ENCODE measurements at regions not wholly inside any gene's neighbourhood (a gene's known extent, or its start where the extent isn't known, plus 50 kb on each side); places are given as distances from the start of the nearest gene placed in this dataset.
"Not testable (repeated sequence)": the region's sequence is repeated elsewhere in the genome, so short reads cannot be mapped to it uniquely, and the experiment has no call there.

DNA sequence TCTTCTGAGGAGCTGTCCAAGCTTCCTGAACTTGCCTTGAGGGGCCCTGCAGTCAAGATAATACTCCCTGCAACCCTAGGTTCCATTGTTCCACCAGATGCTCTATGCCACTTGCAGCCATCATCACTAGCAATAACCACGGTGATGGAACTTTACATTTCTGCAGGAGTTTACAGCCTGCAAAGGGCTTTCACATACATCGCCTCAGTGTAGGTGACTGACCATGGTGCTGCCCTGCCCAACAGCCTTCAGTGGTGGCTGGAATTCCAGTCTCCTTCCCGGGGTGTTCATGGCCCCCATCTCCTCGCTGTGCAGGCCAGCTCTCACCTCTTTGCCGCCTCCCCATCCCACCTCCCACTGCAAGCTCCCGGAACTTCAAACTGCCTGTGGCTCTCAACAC lies 225.5 kb upstream of the ECI2 start:
- no peak overlapping the region for H2BK15ac ChIP-seq (ENCODE audit: low read length)
- WGBS, 2 donors (ENCODE audit: extremely low coverage in 2 of 2, insufficient read length in 2 of 2, insufficient replicate concordance in 1 of 2), result no CpG with 5 or more reads among the region's 6 CpGs
- no peak overlapping the region for H3K14ac ChIP-seq (ENCODE audit: low read length)
- H3K4me1 ChIP-seq (ENCODE audit: control insufficient read depth in 2 of 2, insufficient read depth in 1 of 2, low read depth in 1 of 2, low read length in 2 of 2), result peaks cover 5 to 7% of the 10 kb centered on the region in 2 donors
- H3K36me3 ChIP-seq (replicated peaks in 1 of 2; ENCODE audit: control insufficient read depth in 2 of 2, insufficient read depth in 2 of 2, low read length in 2 of 2), result no peaks in the 10 kb centered on the region
- no peaks in the 10 kb centered on the region for H3K9me3 ChIP-seq (replicated peaks in 1 of 2; ENCODE audit: control insufficient read depth in 2 of 2, insufficient read depth in 1 of 2, low read depth in 1 of 2, low read length in 2 of 2)
- no peak overlapping the region for H3K9ac ChIP-seq (ENCODE audit: low read depth, low read length, poor library complexity)
- H2AK5ac ChIP-seq (ENCODE audit: low read depth, low read length), result no peak overlapping the region
- no peak for DNase-seq (ENCODE audit: low spot score)
- no peaks in the 10 kb centered on the region for H3K79me1 ChIP-seq (ENCODE audit: low read depth, low read length)
- no peak overlapping the region for H2BK5ac ChIP-seq (ENCODE audit: low read length)
- no peak overlapping the region for H2BK12ac ChIP-seq (ENCODE audit: low read length)
- no peak overlapping the region for H3K4me3 ChIP-seq (ENCODE audit: low read length in 2 of 2)
- no peak overlapping the region for H3K27ac ChIP-seq (replicated peaks; ENCODE audit: low read length)
- H3K4ac ChIP-seq (ENCODE audit: low read length), result no peak overlapping the region
- no peak overlapping the region for H4K8ac ChIP-seq (ENCODE audit: low read depth, low read length)
- no peak overlapping the region for H3K23ac ChIP-seq (ENCODE audit: low read depth, low read length, poor library complexity)
- H3K18ac ChIP-seq (ENCODE audit: low read length), result no peak overlapping the region
- H4K91ac ChIP-seq (ENCODE audit: low read depth, low read length, poor library complexity), result no peak overlapping the region
- H3K27me3 ChIP-seq (ENCODE audit: control insufficient read depth in 3 of 3, insufficient read depth in 3 of 3, low read depth in 1 of 3, low read length in 3 of 3), result no peaks in the 10 kb centered on the region
- no peak overlapping the region for H2AFZ ChIP-seq (ENCODE audit: low read length)
- H3K4me2 ChIP-seq (ENCODE audit: insufficient read depth, low read length, poor library complexity, severe bottlenecking), result no peak overlapping the region
- no peak overlapping the region for H2BK120ac ChIP-seq (ENCODE audit: low read depth, low read length)

DNA sequence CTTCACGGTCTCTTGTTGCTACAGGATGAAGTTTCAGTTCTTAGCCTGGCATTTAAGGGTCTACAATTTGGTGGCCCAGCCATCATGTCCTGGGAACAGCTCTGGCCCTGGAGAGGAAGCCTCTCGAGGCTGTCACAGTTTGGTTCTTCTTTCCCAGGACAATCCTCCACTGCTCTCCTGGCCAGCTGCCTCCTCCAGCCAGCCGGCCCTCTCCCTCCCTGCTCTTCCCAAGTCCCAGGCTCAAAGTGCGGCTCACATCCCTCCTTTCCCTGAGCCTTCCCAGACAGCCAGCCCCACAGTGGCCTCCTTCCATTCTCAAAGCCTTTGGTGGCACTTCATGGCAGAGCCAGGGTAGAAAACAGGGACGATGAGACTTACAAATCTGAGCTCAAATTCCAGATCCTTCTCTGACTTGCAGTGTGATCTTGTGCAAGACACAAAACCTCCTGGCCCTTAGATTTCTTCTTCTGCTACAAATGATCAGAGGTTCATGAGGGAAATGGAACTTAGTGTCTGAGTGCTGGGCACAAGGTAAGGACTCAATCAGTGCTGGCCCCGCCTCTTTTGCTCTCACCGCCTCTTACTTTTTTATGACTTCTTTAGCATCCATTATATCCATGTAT lies 223.8 kb upstream of the ECI2 start:
- no peak overlapping the region for H3K18ac ChIP-seq (ENCODE audit: low read length)
- no CpG with 5 or more reads among the region's 7 CpGs for WGBS, 2 donors (ENCODE audit: extremely low coverage in 2 of 2, insufficient read length in 2 of 2, insufficient replicate concordance in 1 of 2)
- no peak overlapping the region for H2BK15ac ChIP-seq (ENCODE audit: low read length)
- no peak overlapping the region for H4K91ac ChIP-seq (ENCODE audit: low read depth, low read length, poor library complexity)
- DNase-seq (ENCODE audit: low spot score), result no peak
- no peak overlapping the region for H3K4me2 ChIP-seq (ENCODE audit: insufficient read depth, low read length, poor library complexity, severe bottlenecking)
- no peak overlapping the region for H2BK5ac ChIP-seq (ENCODE audit: low read length)
- no peak overlapping the region for H2BK120ac ChIP-seq (ENCODE audit: low read depth, low read length)
- H3K9me3 ChIP-seq (replicated peaks in 1 of 2; ENCODE audit: control insufficient read depth in 2 of 2, insufficient read depth in 1 of 2, low read depth in 1 of 2, low read length in 2 of 2), result no peaks in the 10 kb centered on the region
- no peak overlapping the region for H2AK5ac ChIP-seq (ENCODE audit: low read depth, low read length)
- no peak overlapping the region for H3K9ac ChIP-seq (ENCODE audit: low read depth, low read length, poor library complexity)
- no peak overlapping the region for H4K8ac ChIP-seq (ENCODE audit: low read depth, low read length)
- no peaks in the 10 kb centered on the region for H3K36me3 ChIP-seq (replicated peaks in 1 of 2; ENCODE audit: control insufficient read depth in 2 of 2, insufficient read depth in 2 of 2, low read length in 2 of 2)
- no peak overlapping the region for H3K23ac ChIP-seq (ENCODE audit: low read depth, low read length, poor library complexity)
- H2BK12ac ChIP-seq (ENCODE audit: low read length), result no peak overlapping the region
- no peak overlapping the region for H3K4me3 ChIP-seq (ENCODE audit: low read length in 2 of 2)
- peak overlapping the region; percentile 73 for H2AFZ ChIP-seq (ENCODE audit: low read length)
- no peak overlapping the region for H3K27ac ChIP-seq (replicated peaks; ENCODE audit: low read length)
- H3K4ac ChIP-seq (ENCODE audit: low read length), result no peak overlapping the region
- no peaks in the 10 kb centered on the region for H3K79me1 ChIP-seq (ENCODE audit: low read depth, low read length)
- no peak overlapping the region for H3K14ac ChIP-seq (ENCODE audit: low read length)
- H3K27me3 ChIP-seq (ENCODE audit: control insufficient read depth in 3 of 3, insufficient read depth in 3 of 3, low read depth in 1 of 3, low read length in 3 of 3), result no peaks in the 10 kb centered on the region
- H3K4me1 ChIP-seq (ENCODE audit: control insufficient read depth in 2 of 2, insufficient read depth in 1 of 2, low read depth in 1 of 2, low read length in 2 of 2), result peaks cover 5 to 7% of the 10 kb centered on the region in 2 donors

DNA sequence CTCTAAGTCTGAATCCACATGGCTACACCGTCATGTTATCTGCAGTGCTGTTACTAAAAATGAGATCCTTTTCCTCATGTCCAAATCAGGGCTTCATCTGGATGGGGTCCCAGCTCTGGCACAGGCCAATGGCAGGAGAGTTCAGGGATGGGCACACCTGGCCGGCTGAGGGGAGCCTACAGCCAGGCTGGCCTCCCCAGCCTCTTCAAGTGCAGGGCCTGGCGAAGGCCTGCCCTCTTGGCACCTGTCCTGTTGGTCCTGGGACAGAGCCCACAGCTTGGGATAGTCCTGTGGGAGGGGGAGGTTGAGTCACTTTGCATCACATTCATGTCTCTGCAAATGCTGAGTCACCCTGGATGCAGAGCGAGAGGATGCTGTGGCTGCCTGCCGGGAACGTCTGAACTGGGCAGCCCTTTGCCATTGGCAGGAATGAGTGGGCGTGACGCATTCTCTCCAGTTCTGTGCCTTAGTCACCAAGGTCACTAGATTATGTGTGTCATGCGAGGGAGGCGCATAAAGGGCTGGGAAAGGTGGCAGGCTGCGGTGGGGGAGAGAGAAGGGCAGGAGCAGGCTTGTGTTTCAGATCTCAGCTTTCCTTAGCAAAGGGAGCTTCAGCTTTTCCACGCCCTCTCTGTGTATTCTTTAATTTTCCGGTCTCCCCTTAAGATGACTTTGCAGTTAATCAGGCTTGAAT lies 223.2 kb upstream of the ECI2 start:
- no peaks in the 10 kb centered on the region for H3K27me3 ChIP-seq (ENCODE audit: control insufficient read depth in 3 of 3, insufficient read depth in 3 of 3, low read depth in 1 of 3, low read length in 3 of 3)
- no peak overlapping the region for H3K14ac ChIP-seq (ENCODE audit: low read length)
- H2BK120ac ChIP-seq (ENCODE audit: low read depth, low read length), result no peak overlapping the region
- H2AK5ac ChIP-seq (ENCODE audit: low read depth, low read length), result no peak overlapping the region
- H2BK15ac ChIP-seq (ENCODE audit: low read length), result no peak overlapping the region
- no peak overlapping the region for H3K4me3 ChIP-seq (ENCODE audit: low read length in 2 of 2)
- no peaks in the 10 kb centered on the region for H3K79me1 ChIP-seq (ENCODE audit: low read depth, low read length)
- H3K27ac ChIP-seq (replicated peaks; ENCODE audit: low read length), result no peak overlapping the region
- no peak overlapping the region for H4K8ac ChIP-seq (ENCODE audit: low read depth, low read length)
- H3K9ac ChIP-seq (ENCODE audit: low read depth, low read length, poor library complexity), result no peak overlapping the region
- no peaks in the 10 kb centered on the region for H3K9me3 ChIP-seq (replicated peaks in 1 of 2; ENCODE audit: control insufficient read depth in 2 of 2, insufficient read depth in 1 of 2, low read depth in 1 of 2, low read length in 2 of 2)
- H2BK12ac ChIP-seq (ENCODE audit: low read length), result no peak overlapping the region
- WGBS, 2 donors (ENCODE audit: extremely low coverage in 2 of 2, insufficient read length in 2 of 2, insufficient replicate concordance in 1 of 2), result no CpG with 5 or more reads among the region's 13 CpGs
- no peak overlapping the region for H4K91ac ChIP-seq (ENCODE audit: low read depth, low read length, poor library complexity)
- no peak overlapping the region for H3K18ac ChIP-seq (ENCODE audit: low read length)
- H3K36me3 ChIP-seq (replicated peaks in 1 of 2; ENCODE audit: control insufficient read depth in 2 of 2, insufficient read depth in 2 of 2, low read length in 2 of 2), result no peaks in the 10 kb centered on the region
- peak overlapping the region; percentile 73 for H2AFZ ChIP-seq (ENCODE audit: low read length)
- no peak overlapping the region for H2BK5ac ChIP-seq (ENCODE audit: low read length)
- peak; percentile 23 for DNase-seq (ENCODE audit: low spot score)
- no peak overlapping the region for H3K4ac ChIP-seq (ENCODE audit: low read length)
- peaks cover 5 to 7% of the 10 kb centered on the region in 2 donors for H3K4me1 ChIP-seq (ENCODE audit: control insufficient read depth in 2 of 2, insufficient read depth in 1 of 2, low read depth in 1 of 2, low read length in 2 of 2)
- H3K4me2 ChIP-seq (ENCODE audit: insufficient read depth, low read length, poor library complexity, severe bottlenecking), result no peak overlapping the region
- no peak overlapping the region for H3K23ac ChIP-seq (ENCODE audit: low read depth, low read length, poor library complexity)

DNA sequence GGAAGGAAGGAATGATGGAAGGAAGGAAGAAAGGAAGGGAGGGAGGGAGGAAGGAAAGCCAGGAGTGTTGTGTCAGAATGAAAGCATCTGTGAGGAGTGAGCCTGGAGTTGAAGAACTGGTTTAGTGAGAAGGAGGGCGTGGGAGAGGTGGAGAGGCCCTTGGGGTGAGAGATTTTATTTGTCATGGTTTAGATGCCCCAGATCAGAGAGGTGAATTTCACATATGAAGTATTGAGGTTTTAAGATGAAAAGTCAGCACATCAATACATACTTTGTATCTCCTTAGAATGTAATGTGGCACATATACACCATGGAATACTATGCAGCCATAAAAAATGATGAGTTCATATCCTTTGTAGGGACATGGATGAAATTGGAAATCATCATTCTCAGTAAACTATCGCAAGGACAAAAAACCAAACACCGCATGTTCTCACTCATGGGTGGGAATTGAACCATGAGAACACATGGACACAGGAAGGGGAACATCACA lies 222.3 kb upstream of the ECI2 start:
- peak overlapping the region; percentile 81 for H2AK5ac ChIP-seq (ENCODE audit: low read depth, low read length)
- not testable (repeated sequence) for H3K18ac ChIP-seq (ENCODE audit: low read length); H3K9me3 ChIP-seq (replicated peaks in 1 of 2; ENCODE audit: control insufficient read depth in 2 of 2, insufficient read depth in 1 of 2, low read depth in 1 of 2, low read length in 2 of 2); H3K23ac ChIP-seq (ENCODE audit: low read depth, low read length, poor library complexity); H2BK12ac ChIP-seq (ENCODE audit: low read length); DNase-seq (ENCODE audit: low spot score); H2AFZ ChIP-seq (ENCODE audit: low read length); H3K4me2 ChIP-seq (ENCODE audit: insufficient read depth, low read length, poor library complexity, severe bottlenecking); H4K91ac ChIP-seq (ENCODE audit: low read depth, low read length, poor library complexity); H3K4me1 ChIP-seq (ENCODE audit: control insufficient read depth in 2 of 2, insufficient read depth in 1 of 2, low read depth in 1 of 2, low read length in 2 of 2); H2BK120ac ChIP-seq (ENCODE audit: low read depth, low read length); H3K27me3 ChIP-seq (ENCODE audit: control insufficient read depth in 3 of 3, insufficient read depth in 3 of 3, low read depth in 1 of 3, low read length in 3 of 3); H3K4ac ChIP-seq (ENCODE audit: low read length); H2BK15ac ChIP-seq (ENCODE audit: low read length); H3K14ac ChIP-seq (ENCODE audit: low read length); H3K4me3 ChIP-seq (ENCODE audit: low read length in 2 of 2); H3K9ac ChIP-seq (ENCODE audit: low read depth, low read length, poor library complexity); H3K79me1 ChIP-seq (ENCODE audit: low read depth, low read length); H3K36me3 ChIP-seq (replicated peaks in 1 of 2; ENCODE audit: control insufficient read depth in 2 of 2, insufficient read depth in 2 of 2, low read length in 2 of 2); H2BK5ac ChIP-seq (ENCODE audit: low read length); H4K8ac ChIP-seq (ENCODE audit: low read depth, low read length); H3K27ac ChIP-seq (replicated peaks; ENCODE audit: low read length)
- WGBS, 2 donors (ENCODE audit: extremely low coverage in 2 of 2, insufficient read length in 2 of 2, insufficient replicate concordance in 1 of 2), result no CpG with 5 or more reads among the region's 3 CpGs

Measured in neuronal stem cell (in vitro differentiated cells).